ENCODE measurements at regions not wholly inside any gene's neighbourhood (a gene's known extent, or its start where the extent isn't known, plus 50 kb on each side); places are given as distances from the start of the nearest gene placed in this dataset.

DNA sequence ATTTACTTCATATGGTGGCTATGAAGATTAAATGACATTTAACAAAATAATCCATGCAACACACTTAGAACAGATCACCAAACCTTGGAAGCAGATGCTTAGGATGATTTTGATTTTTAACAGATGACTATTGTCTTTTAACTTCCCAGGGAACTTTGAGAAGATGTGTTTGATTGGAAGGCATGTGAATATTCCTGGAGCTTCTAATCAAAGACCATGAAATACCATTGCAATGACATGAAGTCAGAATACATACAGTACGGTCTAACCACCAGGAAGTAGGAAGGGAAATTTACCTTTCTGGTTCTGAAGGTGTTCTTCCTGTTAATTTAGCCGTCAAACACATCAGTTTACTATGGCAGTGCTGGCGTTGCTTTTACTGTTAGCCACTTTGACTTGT, 414.9 kb downstream of the TMEM114 start:
- no peaks in the 10 kb centered on the region for H3K27me3 ChIP-seq (replicated peaks)
- no peaks in the 10 kb centered on the region for H3K36me3 ChIP-seq (replicated peaks)
- TF ChIP-seq, protein P1, sequence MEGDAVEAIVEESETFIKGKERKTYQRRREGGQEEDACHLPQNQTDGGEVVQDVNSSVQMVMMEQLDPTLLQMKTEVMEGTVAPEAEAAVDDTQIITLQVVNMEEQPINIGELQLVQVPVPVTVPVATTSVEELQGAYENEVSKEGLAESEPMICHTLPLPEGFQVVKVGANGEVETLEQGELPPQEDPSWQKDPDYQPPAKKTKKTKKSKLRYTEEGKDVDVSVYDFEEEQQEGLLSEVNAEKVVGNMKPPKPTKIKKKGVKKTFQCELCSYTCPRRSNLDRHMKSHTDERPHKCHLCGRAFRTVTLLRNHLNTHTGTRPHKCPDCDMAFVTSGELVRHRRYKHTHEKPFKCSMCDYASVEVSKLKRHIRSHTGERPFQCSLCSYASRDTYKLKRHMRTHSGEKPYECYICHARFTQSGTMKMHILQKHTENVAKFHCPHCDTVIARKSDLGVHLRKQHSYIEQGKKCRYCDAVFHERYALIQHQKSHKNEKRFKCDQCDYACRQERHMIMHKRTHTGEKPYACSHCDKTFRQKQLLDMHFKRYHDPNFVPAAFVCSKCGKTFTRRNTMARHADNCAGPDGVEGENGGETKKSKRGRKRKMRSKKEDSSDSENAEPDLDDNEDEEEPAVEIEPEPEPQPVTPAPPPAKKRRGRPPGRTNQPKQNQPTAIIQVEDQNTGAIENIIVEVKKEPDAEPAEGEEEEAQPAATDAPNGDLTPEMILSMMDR (IDR thresholded peaks at IDR 0.05; ENCODE audit: low read depth, low read length, missing control alignments): no peak
- no peak overlapping the region for H3K27ac ChIP-seq
- in situ Hi-C loops (cut with HindIII; ENCODE audit: low pct_ligation_motif_present, low sequenced_read_pairs): no loop called here
- H3K4me3 ChIP-seq (ENCODE audit: low read depth, low read length): no peak overlapping the region
- DNase-seq: no peak

DNA sequence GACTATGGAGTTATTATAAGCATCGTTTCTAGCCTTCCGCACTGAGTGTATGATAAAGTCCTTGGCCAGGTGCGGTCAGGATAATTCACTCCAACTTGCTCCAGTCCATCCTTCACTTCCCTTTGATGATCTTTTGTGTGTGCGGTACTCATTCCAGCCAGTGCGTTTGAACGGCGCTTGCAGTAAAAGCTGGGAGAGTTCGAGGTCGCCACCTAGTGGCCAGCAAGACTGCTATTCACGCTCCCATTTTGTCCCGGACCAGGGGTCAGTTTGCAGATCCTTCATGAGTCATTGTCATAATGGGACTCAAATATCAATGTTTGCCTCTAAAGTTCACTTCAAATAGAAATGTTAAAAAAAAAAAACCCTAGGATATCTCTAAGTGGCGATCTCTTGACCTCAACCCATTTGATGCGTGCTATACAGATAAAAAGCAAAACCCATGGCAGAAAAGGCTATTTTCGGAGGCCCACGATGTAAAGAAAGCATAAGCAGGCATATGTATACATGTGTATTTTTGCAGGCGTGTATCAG, 417.1 kb downstream of the TMEM114 start:
- no peaks in the 10 kb centered on the region for H3K27me3 ChIP-seq (replicated peaks)
- TF ChIP-seq, protein P1 (IDR thresholded peaks at IDR 0.05; ENCODE audit: low read depth, low read length, missing control alignments): peak; percentile 67
- no peak overlapping the region for H3K27ac ChIP-seq
- H3K36me3 ChIP-seq (replicated peaks): no peaks in the 10 kb centered on the region
- in situ Hi-C loops (cut with HindIII; ENCODE audit: low pct_ligation_motif_present, low sequenced_read_pairs): no loop called here
- peak; percentile 36 for DNase-seq
- H3K4me3 ChIP-seq (ENCODE audit: low read depth, low read length): no peak overlapping the region

DNA sequence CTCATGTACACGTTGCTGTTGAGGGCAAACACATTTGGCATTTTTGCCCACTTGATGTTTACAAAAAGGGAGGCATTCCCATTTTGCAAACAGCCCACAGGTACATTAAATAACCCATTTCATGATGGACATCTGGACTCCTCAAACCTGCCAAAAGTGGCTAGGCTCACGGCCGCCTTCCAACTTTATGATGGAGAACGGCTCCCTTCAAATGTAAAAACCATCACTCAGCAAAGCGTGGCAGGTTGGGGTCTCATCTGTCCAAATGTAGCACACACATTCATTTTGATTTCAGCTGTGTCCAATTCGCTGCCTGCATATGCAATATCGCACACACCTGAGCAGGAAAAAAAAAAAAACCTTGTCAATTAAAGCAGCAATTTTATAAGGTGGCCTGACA, 417.8 kb downstream of the TMEM114 start:
- TF ChIP-seq, protein P1 (IDR thresholded peaks at IDR 0.05; ENCODE audit: low read depth, low read length, missing control alignments): no peak
- Histone ChIP-seq H3K36me3 (replicated peaks) (no peaks in the 10 kb centered on the region), H3K27me3 (replicated peaks) (no peaks in the 10 kb centered on the region), H3K27ac (no peak overlapping the region), H3K4me3 (ENCODE audit: low read depth, low read length) (no peak overlapping the region)
- in situ Hi-C loops (cut with HindIII; ENCODE audit: low pct_ligation_motif_present, low sequenced_read_pairs): no loop called here
- no peak for DNase-seq

DNA sequence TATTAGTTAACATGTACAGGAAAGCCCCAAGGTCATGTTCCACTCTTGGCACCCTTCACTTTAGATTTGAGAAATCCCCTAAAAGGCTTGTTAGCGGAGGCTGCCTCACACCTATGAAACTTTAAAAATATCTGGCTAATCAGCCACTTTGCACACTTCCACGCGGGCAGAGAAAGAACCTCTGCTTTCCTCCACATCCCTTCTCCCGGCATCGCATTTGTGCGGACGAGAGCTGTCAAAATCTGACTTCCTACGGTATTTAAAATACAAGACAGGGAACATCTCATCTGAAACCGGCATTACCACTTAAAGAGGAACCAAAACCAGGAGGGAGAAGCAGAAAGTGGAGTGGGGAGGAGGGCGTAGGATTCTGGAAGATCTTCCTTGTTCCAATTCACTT, 422.3 kb downstream of the TMEM114 start:
- H3K36me3 ChIP-seq (replicated peaks): no peaks in the 10 kb centered on the region
- no peak for DNase-seq
- TF ChIP-seq, protein P1 (IDR thresholded peaks at IDR 0.05; ENCODE audit: low read depth, low read length, missing control alignments): no peak
- no peak overlapping the region for H3K4me3 ChIP-seq (ENCODE audit: low read depth, low read length)
- H3K27me3 ChIP-seq (replicated peaks): no peaks in the 10 kb centered on the region
- H3K27ac ChIP-seq: no peak overlapping the region
- in situ Hi-C loops (cut with HindIII; ENCODE audit: low pct_ligation_motif_present, low sequenced_read_pairs): no loop called here

DNA sequence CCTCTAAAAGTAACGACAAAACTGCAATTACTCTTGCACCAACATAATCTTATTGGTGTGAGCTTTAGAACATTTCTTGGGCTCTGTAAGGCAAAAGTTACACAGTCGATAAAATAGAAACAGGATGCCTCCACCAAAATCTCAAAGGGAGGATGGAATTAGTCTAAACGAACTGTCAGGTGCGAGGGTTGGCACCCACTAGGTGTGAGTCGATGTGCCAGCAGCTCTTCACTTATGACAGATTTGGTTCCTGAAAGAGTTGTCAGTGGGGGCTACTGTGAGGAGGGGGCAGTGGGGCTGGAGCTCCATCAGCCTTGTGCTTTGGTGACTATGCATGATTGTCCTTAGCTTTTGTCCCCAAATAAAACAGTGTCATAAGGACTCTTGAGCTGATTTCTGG, 422.9 kb downstream of the TMEM114 start:
- H3K4me3 ChIP-seq (ENCODE audit: low read depth, low read length): no peak overlapping the region
- DNase-seq: no peak
- H3K27ac ChIP-seq: no peak overlapping the region
- H3K36me3 ChIP-seq (replicated peaks): no peaks in the 10 kb centered on the region
- TF ChIP-seq, protein P1 (IDR thresholded peaks at IDR 0.05; ENCODE audit: low read depth, low read length, missing control alignments): no peak
- H3K27me3 ChIP-seq (replicated peaks): no peaks in the 10 kb centered on the region
- in situ Hi-C loops (cut with HindIII; ENCODE audit: low pct_ligation_motif_present, low sequenced_read_pairs): no loop called here

DNA sequence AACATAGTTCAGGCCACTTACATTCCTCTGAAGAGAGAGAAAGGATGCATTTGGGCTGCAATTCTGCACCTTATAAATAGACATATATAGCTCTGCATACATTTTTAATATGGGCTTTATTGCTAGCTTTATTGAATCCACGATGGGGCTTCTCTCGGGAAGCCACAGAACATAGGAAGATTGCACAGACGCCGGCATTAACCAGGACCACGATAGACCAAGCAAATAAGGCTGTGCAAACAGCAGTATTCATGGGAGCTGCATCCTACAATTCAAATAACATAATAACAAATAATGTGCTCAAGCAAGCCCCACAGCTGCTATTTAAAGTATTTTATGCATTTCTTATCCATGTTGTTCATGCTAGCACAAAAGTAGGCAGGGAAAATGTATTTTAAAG, 432.3 kb downstream of the TMEM114 start:
- in situ Hi-C loops (cut with HindIII; ENCODE audit: low pct_ligation_motif_present, low sequenced_read_pairs): no loop called here
- TF ChIP-seq, protein P1 (IDR thresholded peaks at IDR 0.05; ENCODE audit: low read depth, low read length, missing control alignments): no peak
- no peak overlapping the region for H3K4me3 ChIP-seq (ENCODE audit: low read depth, low read length)
- DNase-seq: no peak
- H3K27me3 ChIP-seq (replicated peaks): no peaks in the 10 kb centered on the region
- H3K36me3 ChIP-seq (replicated peaks): no peaks in the 10 kb centered on the region
- H3K27ac ChIP-seq: no peak overlapping the region

Measured in brain microvascular endothelial cell (primary cell).